Chondrocyte (in vitro differentiated cells): ENCODE measurements at regions not wholly inside any gene's neighbourhood (a gene's known extent, or its start where the extent isn't known, plus 50 kb on each side); places are given as distances from the start of the nearest gene placed in this dataset.
A peak's percentile ranks its signal among the peaks of the same experiment; 100 is the strongest.

Experiments used
- DNase-seq: peaks from one replicate; pipeline ENCODE4 v3.0.0; 2021; ENCODE audit warnings: mixed read lengths, low spot score
- H3K27ac Mint-ChIP-seq: one replicate; pipeline ENCODE4 v1.8.0; 2021; ENCODE audit warnings: mild to moderate bottlenecking, moderate library complexity, mixed read lengths; ENCODE audit not compliant: unreplicated experiment
- H3K27me3 Mint-ChIP-seq: 2 replicates; pipeline ENCODE4 v1.8.0; 2021; ENCODE audit warnings: low read depth, mixed read lengths
- H3K36me3 Mint-ChIP-seq: 2 replicates; pipeline ENCODE4 v1.8.0; 2021; ENCODE audit warnings: low read depth, mixed read lengths
- H3K4me1 Mint-ChIP-seq: 2 replicates; pipeline ENCODE4 v1.8.0; 2021; ENCODE audit warnings: low read depth, mild to moderate bottlenecking, mixed read lengths
- H3K4me3 Mint-ChIP-seq: one replicate; pipeline ENCODE4 v1.8.0; 2021; ENCODE audit warnings: mild to moderate bottlenecking, moderate library complexity, mixed read lengths; ENCODE audit not compliant: unreplicated experiment
- H3K9me3 Mint-ChIP-seq: 2 replicates; pipeline ENCODE4 v1.8.0; 2021; ENCODE audit warnings: low read depth, mixed read lengths
- CTCF ChIP-seq: fragments of 200-600 bp; sonication (generic); IDR thresholded peaks from 2 replicates; pipeline ENCODE4 v1.5.0; 2021; ENCODE audit warnings: antibody characterized with exemption, mild to moderate bottlenecking, moderate library complexity

- no peak overlapping the region for H3K4me3 Mint-ChIP-seq
Observed at GRCh38 chr2:58640042-58640441, 398.9 kb upstream of the FANCL start.

GRCh38 chr2:58638256-58638805 is 397.2 kb upstream of the FANCL start:
- H3K36me3 Mint-ChIP-seq, result no peaks in the 10 kb centered on the region
- TF ChIP-seq CTCF, result no peak
- H3K9me3 Mint-ChIP-seq, result no peaks in the 10 kb centered on the region
- H3K27me3 Mint-ChIP-seq, result no peaks in the 10 kb centered on the region
- no peak overlapping the region for H3K4me3 Mint-ChIP-seq
- no peak for DNase-seq
- H3K27ac Mint-ChIP-seq, result peak overlapping the region; percentile 78
- peaks cover 30% of the 10 kb centered on the region for H3K4me1 Mint-ChIP-seq

More at GRCh38 chr2:58640042-58640441, 398.9 kb upstream of the FANCL start:
- Mint-ChIP-seq H3K27me3 (no peaks in the 10 kb centered on the region), H3K36me3 (no peaks in the 10 kb centered on the region), H3K27ac (no peak overlapping the region), H3K4me1 (peaks cover 18% of the 10 kb centered on the region), H3K9me3 (no peaks in the 10 kb centered on the region)
- no peak for DNase-seq
- no peak for TF ChIP-seq CTCF

- no peaks in the 10 kb centered on the region for H3K9me3 Mint-ChIP-seq
- no peak overlapping the region for H3K27ac Mint-ChIP-seq
- H3K4me1 Mint-ChIP-seq, result peaks cover 30% of the 10 kb centered on the region
- no peak for TF ChIP-seq CTCF
- H3K36me3 Mint-ChIP-seq, result no peaks in the 10 kb centered on the region
- no peak overlapping the region for H3K4me3 Mint-ChIP-seq
- H3K27me3 Mint-ChIP-seq, result no peaks in the 10 kb centered on the region
- DNase-seq, result no peak
Observed at GRCh38 chr2:58636872-58637271, 395.7 kb upstream of the FANCL start.

- no peaks in the 10 kb centered on the region for H3K9me3 Mint-ChIP-seq
- no peak overlapping the region for H3K27ac Mint-ChIP-seq
- H3K4me1 Mint-ChIP-seq, result peaks cover 30% of the 10 kb centered on the region
- no peak overlapping the region for H3K4me3 Mint-ChIP-seq
- no peaks in the 10 kb centered on the region for H3K36me3 Mint-ChIP-seq
- no peaks in the 10 kb centered on the region for H3K27me3 Mint-ChIP-seq
- TF ChIP-seq CTCF, result no peak
- DNase-seq, result no peak
Observed at GRCh38 chr2:58635801-58636375, 394.8 kb upstream of the FANCL start.

- Mint-ChIP-seq H3K9me3 (no peaks in the 10 kb centered on the region), H3K4me3 (no peak overlapping the region), H3K27ac (no peak overlapping the region), H3K4me1 (peaks cover 35% of the 10 kb centered on the region), H3K36me3 (no peaks in the 10 kb centered on the region), H3K27me3 (no peaks in the 10 kb centered on the region)
- no peak for TF ChIP-seq CTCF
- no peak for DNase-seq
Observed at GRCh38 chr2:58634653-58635370, 393.7 kb upstream of the FANCL start.
